HepG2 (cell line): ENCODE measurements at regions not wholly inside any gene's neighbourhood (a gene's known extent, or its start where the extent isn't known, plus 50 kb on each side); places are given as distances from the start of the nearest gene placed in this dataset.

Experiments
- FOXO1 ChIP-seq: sonication (generic); formaldehyde crosslinking; IDR thresholded peaks from 2 replicates; pipeline ENCODE4 v1.4.0; 2020; ENCODE audit warnings: missing genetic modification reagents
- GZF1 ChIP-seq: sonication (generic); formaldehyde crosslinking; IDR thresholded peaks from 2 replicates; pipeline ENCODE4 v1.5.1; 2020; ENCODE audit warnings: mild to moderate bottlenecking, missing genetic modification reagents
- IRF2 ChIP-seq: IDR thresholded peaks from 2 replicates; pipeline ENCODE4 v1.6.1; 2018; ENCODE audit warnings: missing genetic modification reagents, missing compliant biosample characterization
- JUND ChIP-seq: sonication (generic); formaldehyde crosslinking; IDR thresholded peaks from 2 replicates; pipeline ENCODE4 v1.8.0; 2022; ENCODE audit warnings: mild to moderate bottlenecking, missing genetic modification reagents
- LCORL ChIP-seq, 2 experiments: fragments of 450-650 bp in 1 of 2; sonication (generic) in 1 of 2; formaldehyde crosslinking in 1 of 2; IDR thresholded peaks; 2 replicates each; pipeline versions ENCODE4 v1.5.0 to v1.6.1; 2017 to 2020; ENCODE audit warnings: antibody characterized with exemption in 1 of 2, missing genetic modification reagents in 1 of 2
- LRRFIP1 ChIP-seq: sonication (generic); formaldehyde crosslinking; conservative IDR thresholded peaks from 2 replicates; pipeline ENCODE4 v1.4.0; 2020; ENCODE audit warnings: missing genetic modification reagents
- MATR3 ChIP-seq: sonication (generic); formaldehyde crosslinking; IDR thresholded peaks from 2 replicates; pipeline ENCODE4 v1.4.0; 2020; ENCODE audit warnings: missing genetic modification reagents
- MED13 ChIP-seq: sonication (generic); formaldehyde crosslinking; IDR thresholded peaks from 2 replicates; pipeline ENCODE4 v1.5.0; 2020; ENCODE audit warnings: missing genetic modification reagents
- MXI1 ChIP-seq: IDR thresholded peaks from 3 replicates; pipeline ENCODE4 v1.6.1; 2012; ENCODE audit warnings: low read depth, low read length, inconsistent platforms, borderline replicate concordance
- NBN ChIP-seq: fragments of 450-650 bp; conservative IDR thresholded peaks from 2 replicates; pipeline ENCODE4 v1.6.1; 2017
- NCOA2 ChIP-seq: sonication (generic); formaldehyde crosslinking; IDR thresholded peaks from 2 replicates; pipeline ENCODE4 v1.8.0; 2022; ENCODE audit warnings: inconsistent platforms
- PATZ1 ChIP-seq: sonication (generic); formaldehyde crosslinking; IDR thresholded peaks from 2 replicates; pipeline ENCODE4 v1.4.0; 2020; ENCODE audit warnings: missing genetic modification reagents
- SOX6 ChIP-seq, 2 experiments: fragments of 450-650 bp in 1 of 2; sonication (generic) in 1 of 2; formaldehyde crosslinking in 1 of 2; IDR thresholded peaks; 2 replicates each; pipeline versions ENCODE4 v1.4.0 to v1.6.1; 2017 to 2020; ENCODE audit warnings: antibody characterized with exemption in 1 of 2, mild to moderate bottlenecking in 1 of 2, missing genetic modification reagents in 1 of 2
- TFDP1 ChIP-seq: IDR thresholded peaks from 2 replicates; pipeline ENCODE4 v1.6.1; 2016; ENCODE audit warnings: missing compliant biosample characterization, missing genetic modification reagents, borderline replicate concordance
- ZFP37 ChIP-seq: sonication (generic); formaldehyde crosslinking; IDR thresholded peaks from 2 replicates; pipeline ENCODE4 v1.4.0; 2020; ENCODE audit warnings: missing genetic modification reagents, borderline replicate concordance
- ZFP91 ChIP-seq: sonication (generic); formaldehyde crosslinking; IDR thresholded peaks from 2 replicates; pipeline ENCODE4 v1.9.0; 2022; ENCODE audit warnings: missing genetic modification reagents, mild to moderate bottlenecking, borderline replicate concordance
- ZNF18 ChIP-seq: sonication (generic); formaldehyde crosslinking; IDR thresholded peaks from 2 replicates; pipeline ENCODE4 v1.8.0; 2022; ENCODE audit warnings: mild to moderate bottlenecking, missing genetic modification reagents; ENCODE audit not compliant: insufficient replicate concordance
- ZNF333 ChIP-seq: sonication (generic); formaldehyde crosslinking; IDR thresholded peaks from 2 replicates; pipeline ENCODE4 v1.4.0; 2020; ENCODE audit warnings: mild to moderate bottlenecking, missing genetic modification reagents, borderline replicate concordance
- ZNF598 ChIP-seq: sonication (generic); formaldehyde crosslinking; IDR thresholded peaks from 2 replicates; pipeline ENCODE4 v1.5.1; 2020; ENCODE audit warnings: mild to moderate bottlenecking, missing genetic modification reagents, borderline replicate concordance
- ZNF724P ChIP-seq: sonication (generic); formaldehyde crosslinking; IDR thresholded peaks from 2 replicates; pipeline ENCODE4 v1.8.0; 2022; ENCODE audit warnings: missing genetic modification reagents, borderline replicate concordance
- ZNF780A ChIP-seq: sonication (generic); formaldehyde crosslinking; IDR thresholded peaks from 2 replicates; pipeline ENCODE4 v1.8.0; 2022; ENCODE audit warnings: mild to moderate bottlenecking, missing genetic modification reagents, moderate library complexity
- ZNF839 ChIP-seq: sonication (generic); formaldehyde crosslinking; IDR thresholded peaks from 2 replicates; pipeline ENCODE4 v1.4.0; 2020; ENCODE audit warnings: missing genetic modification reagents, mild to moderate bottlenecking, borderline replicate concordance

GRCh38 chr21:43355925-43356289 lies 71.0 kb downstream of the SIK1 start (continued):
- TF ChIP-seq JUND (peak; percentile 61; the same call in 1 of the 2 replicates), ZNF780A (CRISPR knock-in tag) (0 out of 2 replicates have a peak, but pooled peaks have one; percentile 38), ZNF839 (no peak), IRF2 (CRISPR knock-in tag) (no peak), LRRFIP1 (CRISPR knock-in tag) (no peak), ZNF724P (CRISPR knock-in tag) (no peak), MATR3 (CRISPR knock-in tag) (no peak), ZNF333 (CRISPR knock-in tag) (no peak), NCOA2 (CRISPR knock-in tag) (no peak), NBN (no peak), MED13 (CRISPR knock-in tag) (no peak), PATZ1 (CRISPR knock-in tag) (peak; percentile 46; the same call in 1 of the 2 replicates), ZNF18 (CRISPR knock-in tag) (no peak), LCORL (IDR thresholded peaks at IDR 0.05) (no peak), LCORL (CRISPR knock-in tag; IDR thresholded peaks at IDR 0.05) (0 out of 2 replicates have a peak, but pooled peaks have one; percentile 20), SOX6 (IDR thresholded peaks at IDR 0.05) (no peak), SOX6 (CRISPR knock-in tag; IDR thresholded peaks at IDR 0.05) (0 out of 2 replicates have a peak, but pooled peaks have one; percentile 41), ZFP37 (CRISPR knock-in tag) (no peak), MXI1 (peak; percentile 32; the same call in 1 of the 3 replicates), TFDP1 (CRISPR knock-in tag) (no peak), ZNF598 (0 out of 2 replicates have a peak, but pooled peaks have one; percentile 46), GZF1 (CRISPR knock-in tag) (no peak), ZFP91 (peak; percentile 61; the same call in 1 of the 2 replicates), FOXO1 (CRISPR knock-in tag) (0 out of 2 replicates have a peak, but pooled peaks have one; percentile 4)
